Activated naive CD8-positive, alpha-beta T cell (primary cell): ENCODE measurements at regions not wholly inside any gene's neighbourhood (a gene's known extent, or its start where the extent isn't known, plus 50 kb on each side); places are given as distances from the start of the nearest gene placed in this dataset.

ENCODE experiments used
- H3K27ac Mint-ChIP-seq: one replicate; pipeline ENCODE4 v1.8.0; 2021; ENCODE audit warnings: mixed read lengths
- H3K27me3 Mint-ChIP-seq: one replicate; pipeline ENCODE4 v1.8.0; 2021; ENCODE audit warnings: mixed read lengths
- H3K36me3 Mint-ChIP-seq: one replicate; pipeline ENCODE4 v1.8.0; 2021; ENCODE audit warnings: mixed read lengths
- H3K4me1 Mint-ChIP-seq: one replicate; pipeline ENCODE4 v1.8.0; 2021; ENCODE audit warnings: low read depth, mixed read lengths
- H3K4me3 Mint-ChIP-seq: one replicate; pipeline ENCODE4 v1.8.0; 2021; ENCODE audit warnings: mild to moderate bottlenecking, mixed read lengths
- H3K9me3 Mint-ChIP-seq: one replicate; pipeline ENCODE4 v1.8.0; 2021; ENCODE audit warnings: low read depth, mixed read lengths

GRCh38 chr3:124442463-124442862, 287.8 kb upstream of the UMPS start:
- Mint-ChIP-seq H3K9me3 (no peaks in the 10 kb centered on the region), H3K27ac (no peak overlapping the region), H3K27me3 (peaks cover 7% of the 10 kb centered on the region), H3K36me3 (no peaks in the 10 kb centered on the region), H3K4me1 (no peaks in the 10 kb centered on the region), H3K4me3 (no peak overlapping the region)

GRCh38 chr3:124443446-124443845, 286.8 kb upstream of the UMPS start:
- Mint-ChIP-seq H3K4me1 (no peaks in the 10 kb centered on the region), H3K27ac (no peak overlapping the region), H3K9me3 (no peaks in the 10 kb centered on the region), H3K36me3 (no peaks in the 10 kb centered on the region), H3K27me3 (peaks cover 7% of the 10 kb centered on the region), H3K4me3 (no peak overlapping the region)

- H3K9me3 Mint-ChIP-seq: no peaks in the 10 kb centered on the region
- no peaks in the 10 kb centered on the region for H3K4me1 Mint-ChIP-seq
- H3K36me3 Mint-ChIP-seq: no peaks in the 10 kb centered on the region
- no peak overlapping the region for H3K4me3 Mint-ChIP-seq
- H3K27me3 Mint-ChIP-seq: peaks cover 7% of the 10 kb centered on the region
- no peak overlapping the region for H3K27ac Mint-ChIP-seq
Observed at GRCh38 chr3:124444075-124444474, 286.2 kb upstream of the UMPS start.

DNA sequence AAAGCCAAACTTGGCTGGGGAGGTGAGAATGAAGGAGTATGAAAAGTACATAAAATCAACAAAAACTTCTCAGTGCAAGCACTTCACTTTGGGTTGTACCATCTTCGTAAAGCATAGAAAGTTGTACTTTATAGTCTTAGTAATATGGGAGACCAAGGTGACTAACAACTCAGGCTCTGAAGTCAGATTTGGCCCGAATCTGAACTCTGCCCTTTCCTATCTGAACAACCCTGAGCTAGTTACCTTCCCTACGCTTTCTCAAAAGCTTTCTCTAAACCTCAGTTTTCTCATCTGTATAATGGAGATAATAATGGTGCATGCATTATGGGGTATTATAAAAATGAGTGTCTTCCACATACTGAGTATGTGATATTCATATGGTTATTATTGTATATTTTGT, 285.4 kb upstream of the UMPS start:
- Mint-ChIP-seq H3K27ac (no peak overlapping the region), H3K4me1 (no peaks in the 10 kb centered on the region), H3K36me3 (no peaks in the 10 kb centered on the region), H3K9me3 (no peaks in the 10 kb centered on the region), H3K27me3 (peaks cover 10% of the 10 kb centered on the region), H3K4me3 (no peak overlapping the region)

- Mint-ChIP-seq H3K9me3 (no peaks in the 10 kb centered on the region), H3K27ac (no peak overlapping the region), H3K4me3 (no peak overlapping the region), H3K36me3 (no peaks in the 10 kb centered on the region), H3K4me1 (no peaks in the 10 kb centered on the region), H3K27me3 (peaks cover 6% of the 10 kb centered on the region)
Observed at GRCh38 chr3:124447845-124448244, 282.4 kb upstream of the UMPS start.

- H3K27me3 Mint-ChIP-seq: peaks cover 4% of the 10 kb centered on the region
- no peak overlapping the region for H3K4me3 Mint-ChIP-seq
- H3K27ac Mint-ChIP-seq: no peak overlapping the region
- H3K36me3 Mint-ChIP-seq: no peaks in the 10 kb centered on the region
- H3K4me1 Mint-ChIP-seq: no peaks in the 10 kb centered on the region
- no peaks in the 10 kb centered on the region for H3K9me3 Mint-ChIP-seq
Observed at GRCh38 chr3:124448954-124449353, 281.3 kb upstream of the UMPS start.

- no peaks in the 10 kb centered on the region for H3K36me3 Mint-ChIP-seq
- H3K27ac Mint-ChIP-seq: no peak overlapping the region
- H3K4me1 Mint-ChIP-seq: no peaks in the 10 kb centered on the region
- no peaks in the 10 kb centered on the region for H3K9me3 Mint-ChIP-seq
- peaks cover 5% of the 10 kb centered on the region for H3K27me3 Mint-ChIP-seq
- no peak overlapping the region for H3K4me3 Mint-ChIP-seq
Observed at GRCh38 chr3:124450366-124450765, 279.9 kb upstream of the UMPS start.

- Mint-ChIP-seq H3K27me3 (peaks cover 5% of the 10 kb centered on the region), H3K4me1 (no peaks in the 10 kb centered on the region)
Observed at GRCh38 chr3:124451630-124452317, 278.5 kb upstream of the UMPS start.

GRCh38 chr3:124453189-124453588, 277.1 kb upstream of the UMPS start:
- Mint-ChIP-seq H3K4me1 (no peaks in the 10 kb centered on the region), H3K27ac (no peak overlapping the region), H3K9me3 (no peaks in the 10 kb centered on the region), H3K4me3 (no peak overlapping the region), H3K36me3 (no peaks in the 10 kb centered on the region), H3K27me3 (peaks cover 9% of the 10 kb centered on the region)

More at GRCh38 chr3:124451630-124452317, 278.5 kb upstream of the UMPS start:
- Mint-ChIP-seq H3K9me3 (no peaks in the 10 kb centered on the region), H3K36me3 (no peaks in the 10 kb centered on the region), H3K27ac (no peak overlapping the region), H3K4me3 (no peak overlapping the region)

- H3K27me3 Mint-ChIP-seq: peaks cover 12% of the 10 kb centered on the region
- H3K4me3 Mint-ChIP-seq: no peak overlapping the region
- H3K9me3 Mint-ChIP-seq: no peaks in the 10 kb centered on the region
- no peaks in the 10 kb centered on the region for H3K36me3 Mint-ChIP-seq
- H3K27ac Mint-ChIP-seq: no peak overlapping the region
- H3K4me1 Mint-ChIP-seq: no peaks in the 10 kb centered on the region
Observed at GRCh38 chr3:124455891-124456290, 274.4 kb upstream of the UMPS start.

DNA sequence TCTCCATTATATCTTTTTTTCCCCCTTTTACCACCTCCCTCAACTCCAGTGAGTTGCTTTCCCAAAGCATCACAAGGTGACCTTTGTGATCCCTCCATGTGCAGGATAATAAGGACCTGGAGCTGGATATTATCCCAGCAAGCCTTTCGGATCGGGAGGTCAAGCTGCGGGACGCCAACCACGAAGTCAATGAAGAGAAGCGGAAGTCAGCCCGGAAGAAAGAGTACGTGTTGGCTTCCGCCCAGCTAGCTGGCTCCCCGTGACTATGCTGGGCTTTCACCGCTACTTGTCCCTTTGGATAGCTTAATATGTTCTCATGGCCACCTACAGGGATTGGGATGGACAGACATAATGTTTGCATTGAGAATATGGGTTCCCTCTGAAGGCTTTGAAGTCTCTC, 273.7 kb upstream of the UMPS start:
- no peak overlapping the region for H3K4me3 Mint-ChIP-seq
- no peak overlapping the region for H3K27ac Mint-ChIP-seq
- peaks cover 13% of the 10 kb centered on the region for H3K27me3 Mint-ChIP-seq
- no peaks in the 10 kb centered on the region for H3K9me3 Mint-ChIP-seq
- H3K4me1 Mint-ChIP-seq: no peaks in the 10 kb centered on the region
- H3K36me3 Mint-ChIP-seq: no peaks in the 10 kb centered on the region

- H3K27ac Mint-ChIP-seq: no peak overlapping the region
- H3K27me3 Mint-ChIP-seq: peaks cover 13% of the 10 kb centered on the region
- no peaks in the 10 kb centered on the region for H3K9me3 Mint-ChIP-seq
- no peaks in the 10 kb centered on the region for H3K4me1 Mint-ChIP-seq
- no peak overlapping the region for H3K4me3 Mint-ChIP-seq
- no peaks in the 10 kb centered on the region for H3K36me3 Mint-ChIP-seq
Observed at GRCh38 chr3:124459678-124460077, 270.6 kb upstream of the UMPS start.

GRCh38 chr3:124461126-124461525, 269.1 kb upstream of the UMPS start:
- H3K9me3 Mint-ChIP-seq: no peaks in the 10 kb centered on the region
- no peak overlapping the region for H3K27ac Mint-ChIP-seq
- peaks cover 11% of the 10 kb centered on the region for H3K27me3 Mint-ChIP-seq
- no peaks in the 10 kb centered on the region for H3K4me1 Mint-ChIP-seq
- H3K36me3 Mint-ChIP-seq: no peaks in the 10 kb centered on the region
- no peak overlapping the region for H3K4me3 Mint-ChIP-seq

DNA sequence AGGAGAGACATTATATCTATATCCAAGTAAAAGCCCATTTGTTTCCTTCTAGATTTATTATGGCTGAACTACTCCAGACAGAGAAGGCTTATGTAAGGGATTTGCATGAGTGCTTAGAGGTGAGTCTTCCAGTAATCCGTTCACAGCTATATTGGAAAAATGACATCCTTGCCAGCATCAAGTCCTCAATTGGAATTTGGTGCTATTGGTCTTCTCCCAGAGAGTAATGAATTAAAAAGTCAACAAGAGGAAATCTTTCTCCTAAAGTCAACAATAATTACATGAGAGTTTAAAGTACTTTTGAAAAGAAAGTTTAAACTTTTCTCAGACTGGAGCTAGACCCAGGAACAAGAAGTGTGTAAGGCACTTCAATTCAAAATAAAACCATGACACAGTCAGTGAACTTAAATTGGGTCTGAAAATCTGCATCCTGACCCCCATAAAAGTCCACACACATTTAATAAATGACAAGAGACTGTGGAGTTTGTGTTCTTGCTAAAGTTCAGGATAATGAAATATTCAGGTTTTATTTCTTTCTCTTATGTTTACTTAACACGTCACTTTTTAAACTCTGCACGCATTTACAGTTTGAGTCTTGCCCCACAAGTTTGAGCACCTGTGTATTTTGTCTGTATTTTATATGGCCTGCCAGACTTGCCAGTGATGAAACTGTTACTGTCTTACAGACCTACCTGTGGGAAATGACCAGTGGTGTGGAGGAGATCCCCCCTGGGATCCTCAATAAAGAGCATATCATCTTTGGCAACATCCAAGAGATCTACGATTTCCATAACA, 268.2 kb upstream of the UMPS start:
- no peaks in the 10 kb centered on the region for H3K4me1 Mint-ChIP-seq

DNA sequence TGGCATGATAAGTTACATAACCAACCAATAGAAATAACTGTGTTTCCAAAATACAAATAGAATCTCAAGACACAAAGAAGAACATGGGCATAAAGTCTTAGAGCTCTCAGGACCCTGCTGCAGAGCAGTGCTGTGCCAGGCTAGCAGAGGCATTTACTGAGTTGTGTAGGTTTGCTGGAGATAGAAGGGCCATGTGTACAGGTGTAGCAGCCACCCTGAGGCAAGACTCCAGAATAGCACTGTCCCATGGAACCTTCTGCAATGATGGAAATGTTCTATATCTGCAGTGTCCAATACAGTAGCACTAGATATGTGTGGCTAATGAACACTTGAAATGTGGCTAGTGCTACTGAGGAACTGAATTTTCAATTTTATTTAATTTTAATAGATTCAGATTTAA, 267.0 kb upstream of the UMPS start:
- H3K27me3 Mint-ChIP-seq: peaks cover 9% of the 10 kb centered on the region
- no peak overlapping the region for H3K4me3 Mint-ChIP-seq
- H3K4me1 Mint-ChIP-seq: no peaks in the 10 kb centered on the region

More for the DNA sequence above, 268.2 kb upstream of the UMPS start:
- Mint-ChIP-seq H3K27me3 (peaks cover 11% of the 10 kb centered on the region), H3K27ac (no peak overlapping the region), H3K4me3 (no peak overlapping the region), H3K9me3 (no peaks in the 10 kb centered on the region), H3K36me3 (no peaks in the 10 kb centered on the region)

More for the DNA sequence above, 267.0 kb upstream of the UMPS start:
- no peaks in the 10 kb centered on the region for H3K36me3 Mint-ChIP-seq
- H3K27ac Mint-ChIP-seq: no peak overlapping the region
- no peaks in the 10 kb centered on the region for H3K9me3 Mint-ChIP-seq
